PC-3 (cell line): ENCODE measurements at regions not wholly inside any gene's neighbourhood (a gene's known extent, or its start where the extent isn't known, plus 50 kb on each side); places are given as distances from the start of the nearest gene placed in this dataset.

Experiments
- ATAC-seq: fragments of 200-7000 bp; cut with Tn5 transposase; 2 replicates; pipeline ENCODE4 v1.9.1; 2020; ENCODE audit warnings: mild to moderate bottlenecking, moderate library complexity
- BruUV-seq: library from RNA; stranded (reverse); fragments of 400-500 nt; replicated peaks from 2 replicates; lab custom pipeline; 2021; lab: Mats Ljungman, UMichigan
- CTCF ChIA-PET: fragments of 300-600 bp; sonication (Branson Sonifier 250); formaldehyde crosslinking; loops from one replicate; lab custom pipeline; 2022; ENCODE audit warnings: antibody characterized with exemption; lab: Charles Lee
- POLR2A ChIA-PET: fragments of 300-600 bp; sonication (Branson Sonifier 250); formaldehyde crosslinking; loops from one replicate; lab custom pipeline; 2022; ENCODE audit warnings: antibody characterized with exemption; ENCODE audit not compliant: unreplicated experiment; lab: Charles Lee
- DNase-seq: peaks from one replicate; pipeline ENCODE4 v3.0.0-alpha.2; 2015
- H2AFZ ChIP-seq: fragments of 300-600 bp; sonication (generic); 2 replicates; pipeline ENCODE4 v1.6.0; 2016; ENCODE audit warnings: antibody characterized with exemption, low read length
- H3F3A ChIP-seq: fragments of 300-600 bp; sonication (generic); one replicate; pipeline ENCODE4 v1.6.0; 2017; ENCODE audit warnings: antibody characterized with exemption, low read length, control low read depth, mild to moderate bottlenecking; ENCODE audit not compliant: unreplicated experiment
- H3K27ac ChIP-seq: fragments of 300-600 bp; sonication (generic); 2 replicates; pipeline ENCODE4 v1.5.1; 2016; ENCODE audit warnings: mild to moderate bottlenecking, low read length
- H3K27me3 ChIP-seq: fragments of 300-600 bp; sonication (generic); 2 replicates; pipeline ENCODE4 v1.6.1; 2016; ENCODE audit warnings: low read length, mixed read lengths
- H3K36me3 ChIP-seq: fragments of 300-600 bp; sonication (generic); 2 replicates; pipeline ENCODE4 v1.6.1; 2016; ENCODE audit warnings: low read depth, mixed run types, low read length, mixed read lengths
- H3K4me1 ChIP-seq: fragments of 300-600 bp; sonication (generic); 2 replicates; pipeline ENCODE4 v1.5.1; 2016; ENCODE audit warnings: low read length; ENCODE audit not compliant: insufficient read depth
- H3K4me2 ChIP-seq: fragments of 300-600 bp; sonication (generic); 2 replicates; pipeline ENCODE4 v1.6.0; 2016; ENCODE audit warnings: low read length
- H3K4me3 ChIP-seq: fragments of 300-600 bp; sonication (generic); 2 replicates; pipeline ENCODE4 v1.5.1; 2016; ENCODE audit warnings: mild to moderate bottlenecking, low read length, mixed read lengths
- H3K79me2 ChIP-seq: fragments of 300-600 bp; sonication (generic); 2 replicates; pipeline ENCODE4 v1.6.1; 2017; ENCODE audit warnings: low read length, mixed read lengths
- H3K9ac ChIP-seq: fragments of 300-600 bp; sonication (generic); 2 replicates; pipeline ENCODE4 v1.6.0; 2016; ENCODE audit warnings: mild to moderate bottlenecking, low read length
- H3K9me2 ChIP-seq: fragments of 300-600 bp; sonication (generic); replicated peaks from 2 replicates; pipeline ENCODE4 v1.6.1; 2016; ENCODE audit warnings: mixed run types, low read length, mixed read lengths
- H3K9me3 ChIP-seq: fragments of 300-600 bp; sonication (generic); 2 replicates; pipeline ENCODE4 v1.6.1; 2016; ENCODE audit warnings: low read length, mixed read lengths
- H4K20me1 ChIP-seq: fragments of 300-600 bp; sonication (generic); 2 replicates; pipeline ENCODE4 v1.6.1; 2016; ENCODE audit warnings: low read length, mixed read lengths
- EZH2 ChIP-seq: fragments of 300-600 bp; sonication (generic); IDR thresholded peaks from one replicate; pipeline ENCODE4 v1.6.1; 2017; ENCODE audit warnings: antibody characterized with exemption, mild to moderate bottlenecking, low read length; ENCODE audit not compliant: unreplicated experiment
- EZH2phosphoT487 ChIP-seq: fragments of 300-600 bp; sonication (generic); IDR thresholded peaks from 2 replicates; pipeline ENCODE4 v1.6.1; 2018; ENCODE audit warnings: mild to moderate bottlenecking, antibody characterized with exemption, low read length, borderline replicate concordance
- intact Hi-C: fragments of 100-400 bp; cut with micrococcal nuclease; formaldehyde crosslinking; loops from 2 replicates; pipeline ENCODE4 v1.9.0; 2023
- TF ChIP-seq, protein P1 (sequence below): fragments of 300-600 bp; sonication (generic); conservative IDR thresholded peaks from 2 replicates; pipeline ENCODE4 v1.5.1; 2017; ENCODE audit warnings: antibody characterized with exemption, low read depth, mild to moderate bottlenecking, low read length

DNA sequence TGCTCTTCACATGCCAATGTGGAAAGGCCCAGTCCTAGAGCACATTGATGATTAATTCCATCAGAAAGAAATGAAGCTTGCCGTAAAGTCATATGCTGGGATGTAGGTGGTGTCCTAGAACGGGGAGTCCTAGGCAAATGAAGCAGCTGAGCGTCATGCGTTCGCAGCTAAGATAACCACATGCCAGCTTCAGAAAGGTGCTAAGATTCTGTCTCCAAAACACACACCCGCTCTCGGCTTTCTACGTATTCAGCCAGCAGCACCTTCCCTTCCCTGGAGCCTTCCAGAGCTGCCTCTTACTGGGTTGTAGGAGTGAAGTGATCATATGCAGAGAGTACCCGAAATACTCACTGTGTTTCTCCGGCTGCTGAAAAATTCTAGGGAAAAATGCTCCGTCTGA is 421.6 kb upstream of the ID2 start:
- ChIA-PET CTCF (no interaction called here), POLR2A (no interaction called here)
- H3K9me2 ChIP-seq, result no peaks in the 10 kb centered on the region
- H3K79me2 ChIP-seq, result no peaks in the 10 kb centered on the region
- no peaks in the 10 kb centered on the region for H3F3A ChIP-seq
- H3K36me3 ChIP-seq, result no peaks in the 10 kb centered on the region
- no peak overlapping the region for H3K9ac ChIP-seq
- H3K4me3 ChIP-seq, result no peak overlapping the region
- no peak for DNase-seq
- H3K4me2 ChIP-seq, result no peak overlapping the region
- no peak for ATAC-seq
- no peaks in the 10 kb centered on the region for H3K9me3 ChIP-seq
- no peak for TF ChIP-seq EZH2phosphoT487
- no peak for TF ChIP-seq EZH2
- TF ChIP-seq, protein P1, sequence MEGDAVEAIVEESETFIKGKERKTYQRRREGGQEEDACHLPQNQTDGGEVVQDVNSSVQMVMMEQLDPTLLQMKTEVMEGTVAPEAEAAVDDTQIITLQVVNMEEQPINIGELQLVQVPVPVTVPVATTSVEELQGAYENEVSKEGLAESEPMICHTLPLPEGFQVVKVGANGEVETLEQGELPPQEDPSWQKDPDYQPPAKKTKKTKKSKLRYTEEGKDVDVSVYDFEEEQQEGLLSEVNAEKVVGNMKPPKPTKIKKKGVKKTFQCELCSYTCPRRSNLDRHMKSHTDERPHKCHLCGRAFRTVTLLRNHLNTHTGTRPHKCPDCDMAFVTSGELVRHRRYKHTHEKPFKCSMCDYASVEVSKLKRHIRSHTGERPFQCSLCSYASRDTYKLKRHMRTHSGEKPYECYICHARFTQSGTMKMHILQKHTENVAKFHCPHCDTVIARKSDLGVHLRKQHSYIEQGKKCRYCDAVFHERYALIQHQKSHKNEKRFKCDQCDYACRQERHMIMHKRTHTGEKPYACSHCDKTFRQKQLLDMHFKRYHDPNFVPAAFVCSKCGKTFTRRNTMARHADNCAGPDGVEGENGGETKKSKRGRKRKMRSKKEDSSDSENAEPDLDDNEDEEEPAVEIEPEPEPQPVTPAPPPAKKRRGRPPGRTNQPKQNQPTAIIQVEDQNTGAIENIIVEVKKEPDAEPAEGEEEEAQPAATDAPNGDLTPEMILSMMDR, result no peak
- H3K27me3 ChIP-seq, result no peaks in the 10 kb centered on the region
- BruUV-seq, result no TSS peak
- no peaks in the 10 kb centered on the region for H3K4me1 ChIP-seq
- intact Hi-C loops, result no loop called here
- no peak overlapping the region for H3K27ac ChIP-seq
- no peak overlapping the region for H2AFZ ChIP-seq
- H4K20me1 ChIP-seq, result no peaks in the 10 kb centered on the region

DNA sequence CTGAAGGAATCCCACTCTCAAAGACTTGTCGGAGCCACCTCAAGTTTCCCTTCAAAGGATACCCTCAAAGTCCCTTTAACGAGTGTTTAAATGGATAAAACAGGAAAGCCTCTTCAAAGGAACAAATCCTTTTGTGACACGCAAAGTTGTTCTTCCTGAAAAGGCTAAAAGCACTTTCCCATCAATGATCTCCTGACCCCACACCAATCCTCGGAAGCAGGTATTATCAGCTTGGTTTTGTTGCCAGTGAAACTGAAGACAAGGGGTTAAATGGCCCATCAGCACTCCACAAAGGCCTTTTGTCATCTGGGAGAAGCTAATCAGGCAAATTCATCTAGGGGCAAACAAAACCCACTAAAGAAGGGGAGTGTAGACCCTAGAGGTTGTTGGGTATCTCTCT is 418.0 kb upstream of the ID2 start:
- no peaks in the 10 kb centered on the region for H3K9me3 ChIP-seq
- no peaks in the 10 kb centered on the region for H3K79me2 ChIP-seq
- no peaks in the 10 kb centered on the region for H3K36me3 ChIP-seq
- H3K9ac ChIP-seq, result no peak overlapping the region
- TF ChIP-seq, protein P1, result no peak
- TF ChIP-seq EZH2 (no peak), EZH2phosphoT487 (no peak)
- no peak overlapping the region for H2AFZ ChIP-seq
- ATAC-seq (no peak), DNase-seq (no peak)
- H3K9me2 ChIP-seq, result no peaks in the 10 kb centered on the region
- ChIA-PET POLR2A (no interaction called here), CTCF (no interaction called here)
- no peak overlapping the region for H3K4me2 ChIP-seq
- no peaks in the 10 kb centered on the region for H3K27me3 ChIP-seq
- no peaks in the 10 kb centered on the region for H3F3A ChIP-seq
- H3K27ac ChIP-seq, result no peak overlapping the region
- no TSS peak for BruUV-seq
- H3K4me1 ChIP-seq, result no peaks in the 10 kb centered on the region
- intact Hi-C loops, result no loop called here
- no peaks in the 10 kb centered on the region for H4K20me1 ChIP-seq
- H3K4me3 ChIP-seq, result no peak overlapping the region

DNA sequence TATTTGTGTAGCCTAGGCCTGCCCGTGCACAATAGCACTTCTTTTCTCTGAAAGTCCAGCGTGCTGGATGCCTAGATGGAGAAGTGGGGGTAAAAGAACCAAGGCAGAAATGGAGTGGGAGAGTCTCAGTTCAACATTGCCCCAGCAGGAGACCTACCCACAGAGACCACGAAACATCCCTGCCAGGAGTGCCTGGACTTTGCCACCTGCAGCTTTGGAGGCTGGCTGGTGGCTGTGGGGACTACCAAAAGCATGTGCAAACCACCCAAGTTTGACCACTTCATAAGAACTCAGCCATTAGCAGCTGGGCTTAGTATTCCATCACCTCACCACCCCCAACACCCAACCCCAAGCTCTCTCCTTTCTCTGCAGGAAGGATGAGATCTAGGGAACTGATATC is 416.9 kb upstream of the ID2 start:
- no TSS peak for BruUV-seq
- Histone ChIP-seq H3K27me3 (no peaks in the 10 kb centered on the region), H3F3A (no peaks in the 10 kb centered on the region)

More for the DNA sequence above, 416.9 kb upstream of the ID2 start:
- TF ChIP-seq EZH2 (no peak), EZH2phosphoT487 (no peak)
- TF ChIP-seq, protein P1, result no peak
- Histone ChIP-seq H3K9me3 (no peaks in the 10 kb centered on the region), H3K4me3 (no peak overlapping the region), H3K27ac (no peak overlapping the region), H3K9ac (no peak overlapping the region), H2AFZ (no peak overlapping the region), H3K36me3 (no peaks in the 10 kb centered on the region), H3K4me2 (no peak overlapping the region), H3K4me1 (no peaks in the 10 kb centered on the region), H3K9me2 (no peaks in the 10 kb centered on the region), H4K20me1 (no peaks in the 10 kb centered on the region), H3K79me2 (no peaks in the 10 kb centered on the region)
- ChIA-PET CTCF (no interaction called here), POLR2A (no interaction called here)
- no peak for DNase-seq
- intact Hi-C loops, result no loop called here
- ATAC-seq, result no peak
